ENCODE measurements at regions not wholly inside any gene's neighbourhood (a gene's known extent, or its start where the extent isn't known, plus 50 kb on each side); places are given as distances from the start of the nearest gene placed in this dataset.

DNA sequence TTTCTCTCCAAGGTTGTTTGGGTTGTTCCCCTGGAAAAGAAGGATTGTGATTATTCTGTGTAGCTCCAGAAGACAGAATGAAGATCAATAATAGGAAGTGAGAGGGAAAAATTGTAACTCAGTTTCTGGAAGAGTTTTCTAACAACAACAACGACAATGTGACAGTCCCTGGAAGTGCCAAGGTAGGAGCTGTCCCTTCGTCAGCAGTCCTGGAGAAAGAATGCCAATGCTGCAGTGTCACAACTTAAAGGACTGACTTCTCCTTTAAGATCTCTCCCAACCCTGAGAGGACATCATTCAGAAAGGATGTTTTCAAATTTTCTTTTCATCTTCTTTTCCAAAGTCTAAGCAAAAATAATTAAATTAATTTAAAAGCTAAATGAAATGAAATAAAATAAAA lies 136.4 kb upstream of the GAP43 start:
- DNase-seq = no peak

- no peak for DNase-seq
These were observed 135.3 kb upstream of the GAP43 start for GRCh38 chr3:115487968-115488367.

- DNase-seq = no peak
These were observed 134.9 kb upstream of the GAP43 start for GRCh38 chr3:115488409-115488808.

DNA sequence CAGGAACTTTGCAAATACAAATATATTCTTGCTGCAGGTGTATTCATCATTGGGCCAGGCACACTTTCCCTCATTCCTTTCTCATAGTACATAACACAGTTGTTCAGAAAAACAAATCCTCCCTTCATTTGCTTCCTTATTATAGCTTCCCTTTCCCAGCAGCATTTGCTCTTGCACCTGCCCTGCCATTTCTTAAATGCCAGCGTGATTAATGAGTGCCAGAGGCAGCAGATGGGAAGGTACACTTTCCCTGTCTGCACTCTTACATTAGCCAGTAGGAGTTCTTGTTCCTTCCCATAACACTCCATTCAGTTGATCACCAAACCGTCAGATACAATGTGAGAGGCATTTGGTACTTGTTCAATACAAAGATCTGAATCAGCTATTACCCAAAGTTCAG lies 128.5 kb upstream of the GAP43 start:
- no peak for DNase-seq

DNA sequence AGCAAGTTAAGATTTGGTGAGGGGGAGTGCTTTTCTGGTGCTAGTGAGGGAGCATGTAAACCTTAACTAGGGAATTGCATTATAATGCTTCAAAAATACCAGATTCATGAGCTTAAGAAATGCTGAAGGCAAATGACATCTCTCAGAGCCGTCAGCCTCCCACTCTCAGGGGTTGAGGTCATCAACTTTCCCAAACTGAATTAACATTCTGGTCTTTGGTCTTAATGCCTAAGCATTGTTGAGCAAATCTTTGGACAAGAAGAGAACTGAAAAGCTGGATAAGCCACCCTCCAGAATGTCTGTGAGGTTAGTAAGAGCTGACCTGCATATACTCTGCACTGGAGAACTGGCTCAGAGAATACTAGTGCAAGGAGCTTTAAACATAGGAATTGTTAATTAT lies 124.9 kb upstream of the GAP43 start:
- DNase-seq = no peak

GRCh38 chr3:115498898-115499297 lies 124.4 kb upstream of the GAP43 start:
- DNase-seq = no peak

GRCh38 chr3:115499666-115500065 lies 123.6 kb upstream of the GAP43 start:
- no peak for DNase-seq

GRCh38 chr3:115500795-115501194 lies 122.5 kb upstream of the GAP43 start:
- DNase-seq = no peak

GRCh38 chr3:115502128-115502527 lies 121.2 kb upstream of the GAP43 start:
- no peak for DNase-seq

- DNase-seq = no peak
These were observed 119.9 kb upstream of the GAP43 start for GRCh38 chr3:115503394-115503793.

- DNase-seq = no peak
These were observed 114.7 kb upstream of the GAP43 start for GRCh38 chr3:115508562-115508961.

- no peak for DNase-seq
These were observed 110.5 kb upstream of the GAP43 start for GRCh38 chr3:115512565-115513415.

DNA sequence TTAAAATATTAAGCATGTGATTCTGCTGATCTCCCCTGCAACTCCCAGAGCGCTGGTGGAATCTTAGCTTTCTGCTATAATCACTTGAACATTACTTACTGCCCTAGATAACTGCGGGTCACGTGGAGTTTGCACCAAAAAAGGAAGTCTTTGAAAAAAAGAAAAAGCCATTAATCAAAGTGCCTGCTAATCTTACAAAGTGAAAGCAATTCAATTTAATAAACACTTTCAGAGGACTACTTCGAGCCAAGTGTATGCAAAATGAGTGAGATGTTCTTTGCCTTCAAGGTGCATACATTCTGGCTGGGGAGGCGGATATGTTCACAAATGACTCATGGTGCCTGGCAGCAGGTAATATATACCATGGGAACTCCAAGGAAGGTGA lies 109.9 kb upstream of the GAP43 start:
- DNase-seq = no peak

- no peak for DNase-seq
These were observed 105.8 kb upstream of the GAP43 start for GRCh38 chr3:115517457-115518050.

DNA sequence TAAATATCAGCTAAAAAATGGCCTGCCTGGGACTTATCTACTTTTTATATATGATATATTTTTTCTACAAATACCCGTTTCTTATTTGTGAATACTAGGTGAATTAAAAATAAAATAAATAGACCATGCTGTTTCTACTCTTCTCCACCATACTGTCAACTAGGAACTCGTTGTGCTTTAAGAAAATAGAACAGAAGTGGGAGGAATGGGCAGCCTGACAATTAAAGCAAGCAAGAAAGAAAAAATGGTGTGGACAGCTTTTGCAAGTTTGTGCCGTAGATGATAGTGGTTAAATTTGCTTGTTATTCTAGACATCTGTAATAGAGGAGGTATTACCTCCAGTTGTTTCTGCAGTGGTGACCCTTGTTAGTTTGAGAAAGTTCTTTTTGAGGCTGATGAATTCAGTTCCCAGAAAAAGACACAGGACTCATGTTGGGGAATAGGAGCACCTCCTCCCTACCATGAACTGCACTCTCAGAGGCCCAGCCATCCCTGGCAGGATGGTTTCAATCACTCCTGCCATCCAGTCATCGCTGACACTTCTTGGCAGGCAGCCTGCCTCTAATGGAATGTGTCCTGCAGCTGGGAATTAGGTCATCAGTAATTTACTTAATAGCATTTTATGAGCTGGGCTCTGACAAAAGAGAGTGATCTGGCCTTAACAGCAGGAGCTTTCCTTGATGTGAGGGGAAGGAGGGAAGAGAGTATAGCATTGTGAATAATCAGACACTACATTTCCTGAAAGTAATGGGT lies 105.0 kb upstream of the GAP43 start:
- DNase-seq = no peak

DNA sequence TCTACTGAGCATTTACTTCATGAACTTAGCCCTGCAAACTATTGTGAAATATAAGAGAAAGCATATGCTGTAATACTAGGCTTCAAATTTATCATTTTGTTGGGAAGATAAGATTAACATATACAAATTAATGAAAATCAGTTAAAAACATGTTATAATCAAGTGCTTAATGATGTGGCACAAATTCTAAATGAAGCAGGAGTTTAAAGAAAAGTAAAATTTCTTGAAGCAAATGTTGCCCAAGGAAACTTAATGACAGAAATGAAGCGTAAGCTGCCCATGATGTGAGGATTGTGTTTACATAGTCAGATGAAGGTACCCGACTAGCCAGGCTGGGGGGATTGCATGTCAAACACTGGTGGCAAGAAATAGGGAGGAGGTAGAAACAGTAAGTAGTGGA lies 103.1 kb upstream of the GAP43 start:
- DNase-seq = no peak

GRCh38 chr3:115520651-115521245 lies 102.6 kb upstream of the GAP43 start:
- DNase-seq = no peak

DNA sequence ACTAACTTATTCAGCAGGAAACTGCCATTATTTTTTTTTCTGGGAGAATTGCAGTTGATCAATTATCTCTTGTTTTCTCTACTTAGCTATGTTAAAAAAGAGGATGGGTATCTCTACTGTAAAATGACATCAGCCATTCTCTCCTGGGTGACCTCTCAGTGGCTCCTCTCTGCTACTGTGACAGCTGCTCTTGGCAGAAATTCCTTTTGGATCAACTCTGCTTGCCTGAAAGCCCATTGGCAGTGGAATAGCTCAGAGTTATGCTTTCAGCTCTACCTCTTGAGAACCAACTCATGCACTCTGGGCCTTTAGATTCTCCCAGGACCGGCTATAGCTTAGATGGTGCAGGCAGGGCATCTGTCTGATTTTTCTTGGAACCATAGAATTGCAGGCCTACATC lies 99.9 kb upstream of the GAP43 start:
- DNase-seq = no peak

GRCh38 chr3:115524549-115524948 lies 98.8 kb upstream of the GAP43 start:
- DNase-seq = no peak

GRCh38 chr3:115525731-115526130 lies 97.6 kb upstream of the GAP43 start:
- DNase-seq = no peak

- DNase-seq = no peak
These were observed 90.1 kb upstream of the GAP43 start for GRCh38 chr3:115533218-115533617.

GRCh38 chr3:115536171-115536570 lies 87.1 kb upstream of the GAP43 start:
- DNase-seq = no peak

GRCh38 chr3:115537669-115538068 lies 85.6 kb upstream of the GAP43 start:
- no peak for DNase-seq

- no peak for DNase-seq
These were observed 76.1 kb upstream of the GAP43 start for GRCh38 chr3:115547207-115547606.

Data from AML-193 (cell line).